SHP77 (cell line): ENCODE measurements at regions not wholly inside any gene's neighbourhood (a gene's known extent, or its start where the extent isn't known, plus 50 kb on each side); places are given as distances from the start of the nearest gene placed in this dataset.
"Not testable (repeated sequence)": the region's sequence is repeated elsewhere in the genome, so short reads cannot be mapped to it uniquely, and the experiment has no call there.

Experiments
- DNase-seq, 2 experiments: peaks; one replicate each; lab custom pipeline; 2025; lab: John Stamatoyannopoulos, UW

- DNase-seq: no peak
Observed at GRCh38 chr3:132987396-132987795, 50.8 kb upstream of the TMEM108 start.

GRCh38 chr3:132984181-132984580 is 54.0 kb upstream of the TMEM108 start:
- DNase-seq: no peak

- no peak for DNase-seq
Observed at GRCh38 chr3:132983143-132983770, 54.9 kb upstream of the TMEM108 start.

GRCh38 chr3:132981719-132982118 is 56.5 kb upstream of the TMEM108 start:
- DNase-seq: no peak

- DNase-seq: no peak
Observed at GRCh38 chr3:132980102-132980501, 58.1 kb upstream of the TMEM108 start.

- no peak for DNase-seq
Observed at GRCh38 chr3:132979606-132980005, 58.6 kb upstream of the TMEM108 start.

- not testable (repeated sequence) for DNase-seq
Observed at GRCh38 chr3:132978946-132979345, 59.2 kb upstream of the TMEM108 start.

GRCh38 chr3:132978464-132978863 is 59.7 kb upstream of the TMEM108 start:
- DNase-seq: no peak

- DNase-seq: no peak
Observed at GRCh38 chr3:132974097-132974496, 64.1 kb upstream of the TMEM108 start.

- no peak for DNase-seq
Observed at GRCh38 chr3:132973441-132973840, 64.8 kb upstream of the TMEM108 start.

GRCh38 chr3:132972333-132972732 is 65.9 kb upstream of the TMEM108 start:
- no peak for DNase-seq

- no peak for DNase-seq
Observed at GRCh38 chr3:132966374-132966773, 71.8 kb upstream of the TMEM108 start.

- no peak for DNase-seq
Observed at GRCh38 chr3:132964266-132964665, 73.9 kb upstream of the TMEM108 start.

- no peak for DNase-seq
Observed at GRCh38 chr3:132963786-132964185, 74.4 kb upstream of the TMEM108 start.

- DNase-seq: no peak
Observed at GRCh38 chr3:132961991-132962390, 76.2 kb upstream of the TMEM108 start.

- DNase-seq: no peak
Observed at GRCh38 chr3:132953683-132954082, 84.5 kb upstream of the TMEM108 start.

GRCh38 chr3:132927896-132928295 is 110.3 kb upstream of the TMEM108 start:
- DNase-seq: no peak

- no peak for DNase-seq
Observed at GRCh38 chr3:132926098-132926497, 112.1 kb upstream of the TMEM108 start.

- no peak for DNase-seq
Observed at GRCh38 chr3:132925256-132925930, 112.8 kb upstream of the TMEM108 start.

- DNase-seq: no peak
Observed at GRCh38 chr3:132916096-132916495, 122.1 kb upstream of the TMEM108 start.

GRCh38 chr3:132912416-132912753 is 125.8 kb upstream of the TMEM108 start:
- DNase-seq: no peak

- no peak for DNase-seq
Observed at GRCh38 chr3:132911741-132912415, 126.3 kb upstream of the TMEM108 start.

GRCh38 chr3:132907293-132907692 is 130.9 kb upstream of the TMEM108 start:
- peak in 1 of 2 experiments; percentile 6 for DNase-seq
